CD4-positive, alpha-beta T cell (primary cell): ENCODE measurements at regions not wholly inside any gene's neighbourhood (a gene's known extent, or its start where the extent isn't known, plus 50 kb on each side); places are given as distances from the start of the nearest gene placed in this dataset.

Experiments
- ATAC-seq: fragments of 200-7000 bp; cut with Tn5 transposase; one replicate; pipeline ENCODE4 v1.10.0; 2022; ENCODE audit warnings: mild to moderate bottlenecking; ENCODE audit not compliant: poor library complexity
- CTCF ChIA-PET: fragments of 350-600 bp; sonication (Branson Sonifier 250); formaldehyde crosslinking; loops from one replicate; lab custom pipeline; 2021; ENCODE audit warnings: antibody characterized with exemption, inconsistent platforms; lab: Charles Lee
- POLR2A ChIA-PET: fragments of 350-600 bp; sonication (Branson Sonifier 250); formaldehyde crosslinking; loops from one replicate; lab custom pipeline; 2021; ENCODE audit warnings: antibody characterized with exemption, inconsistent platforms; lab: Charles Lee
- DNase-seq, 14 experiments: peaks; one replicate each; pipeline ENCODE4 v3.0.0-alpha.2; 2013 to 2020; ENCODE audit warnings: mixed read lengths in 2 of 14
- H3K27ac ChIP-seq, 2 donors: one replicate each; pipeline versions ENCODE4 v1.5.1 to v1.7.0; 2013; ENCODE audit warnings: low read length in 2 of 2, low read depth in 1 of 2, mild to moderate bottlenecking in 1 of 2
- H3K27me3 ChIP-seq, 2 experiments: 1 replicate in 1 of 2; 2 replicates in 1 of 2; pipeline versions ENCODE4 v1.6.1 to v1.7.0; 2013; ENCODE audit warnings: low read length in 2 of 2, control low read depth in 1 of 2, mild to moderate bottlenecking in 1 of 2, moderate library complexity in 1 of 2; ENCODE audit not compliant: insufficient read depth in 2 of 2, control insufficient read depth in 1 of 2
- H3K36me3 ChIP-seq: one replicate; pipeline ENCODE4 v1.6.1; 2013; ENCODE audit warnings: low read length, control low read depth; ENCODE audit not compliant: insufficient read depth
- H3K4me1 ChIP-seq: one replicate; pipeline ENCODE4 v1.6.1; 2013; ENCODE audit warnings: low read length, control low read depth; ENCODE audit not compliant: insufficient read depth
- H3K4me3 ChIP-seq: one replicate; pipeline ENCODE4 v1.5.1; 2013; ENCODE audit warnings: mild to moderate bottlenecking, low read length, moderate library complexity
- H3K9me3 ChIP-seq, 2 experiments: 1 replicate in 1 of 2; 2 replicates in 1 of 2; pipeline versions ENCODE4 v1.6.1 to v1.7.0; 2013; ENCODE audit warnings: low read length in 2 of 2, mild to moderate bottlenecking in 2 of 2, control low read depth in 1 of 2, moderate library complexity in 1 of 2; ENCODE audit not compliant: control insufficient read depth in 1 of 2, insufficient read depth in 1 of 2
- H3K27ac Mint-ChIP-seq: one replicate; pipeline ENCODE4 v1.8.0; 2020; ENCODE audit warnings: mixed read lengths
- H3K27me3 Mint-ChIP-seq: one replicate; pipeline ENCODE4 v1.8.0; 2021; ENCODE audit warnings: mixed read lengths
- H3K36me3 Mint-ChIP-seq: one replicate; pipeline ENCODE4 v1.8.0; 2021; ENCODE audit warnings: low read depth, mixed read lengths
- H3K4me1 Mint-ChIP-seq: one replicate; pipeline ENCODE4 v1.8.0; 2021; ENCODE audit warnings: low read depth, mixed read lengths
- H3K4me3 Mint-ChIP-seq: one replicate; pipeline ENCODE4 v1.8.0; 2020; ENCODE audit warnings: mild to moderate bottlenecking, mixed read lengths
- H3K9me3 Mint-ChIP-seq: one replicate; pipeline ENCODE4 v1.8.0; 2020; ENCODE audit warnings: mixed read lengths
- CTCF ChIP-seq: fragments of 200-600 bp; IDR thresholded peaks from one replicate; pipeline ENCODE4 v1.8.0; 2022; ENCODE audit warnings: antibody characterized with exemption, mild to moderate bottlenecking
- intact Hi-C, 2 experiments: fragments of 100-400 bp; cut with DNase I in 1 of 2; cut with micrococcal nuclease in 1 of 2; formaldehyde crosslinking; loops; one replicate each; pipeline versions ENCODE4 v1.15.1 to v1.9.0; 2023 to 2025; cut with DNase I, micrococcal nuclease

GRCh38 chr6:135798751-135799515 is 52.6 kb upstream of the PDE7B start:
- intact Hi-C loops: no loop called here
- Histone ChIP-seq H3K4me1 (no peaks in the 10 kb centered on the region), H3K9me3 (no peaks in the 10 kb centered on the region), H3K4me3 (no peak overlapping the region), H3K27me3 (no peaks in the 10 kb centered on the region), H3K36me3 (no peaks in the 10 kb centered on the region), H3K27ac (no peak overlapping the region)
- ATAC-seq (no peak), DNase-seq (no peak)
- no peaks in the 10 kb centered on the region for H3K4me1 Mint-ChIP-seq
- H3K27ac Mint-ChIP-seq: no peak overlapping the region
- no peak overlapping the region for H3K4me3 Mint-ChIP-seq
- ChIA-PET POLR2A (interaction anchor here (0.7 to 1.2 kb wide), 2 partner anchors 82 to 490 kb away, joined by 3 read pairs; no protein-coding TSS in a partner anchor), CTCF (no interaction called here)
- no peaks in the 10 kb centered on the region for H3K36me3 Mint-ChIP-seq
- no peaks in the 10 kb centered on the region for H3K27me3 Mint-ChIP-seq
- H3K9me3 Mint-ChIP-seq: no peaks in the 10 kb centered on the region
- no peak for TF ChIP-seq CTCF
